ENCODE measurements at regions not wholly inside any gene's neighbourhood (a gene's known extent, or its start where the extent isn't known, plus 50 kb on each side); places are given as distances from the start of the nearest gene placed in this dataset.

GRCh38 chr10:22767859-22768258 lies 53.5 kb upstream of the PIP4K2A start:
- TF ChIP-seq POLR2A (IDR thresholded peaks at IDR 0.05) (no peak), CTCF (IDR thresholded peaks at IDR 0.05) (no peak)
- Histone ChIP-seq H3K27ac (peak overlapping the region in 6 of 12 donors; percentile 3 to 66 (median 38)), H3K4me1 (peaks cover 0 to 44% (median 16%) of the 10 kb centered on the region in 12 donors), H3K4me3 (no peak overlapping the region), H3K27me3 (no peaks in the 10 kb centered on the region), H3K36me3 (no peaks in the 10 kb centered on the region), H3K9me3 (peaks cover 0 to 8% (median 0%) of the 10 kb centered on the region in 12 donors)
- intact Hi-C loops (cut with DNase I): loop anchor here in 1 of 10 donors (5.0 kb wide), 1 partner anchor 51 kb away; no protein-coding TSS in a partner anchor
- ATAC-seq: peak in 1 of 4 donors; percentile 16
- WGBS, 4 donors: 60 to 69% (median 65%) methylated on average over 2 of the region's 2 CpGs
- DNase-seq: no peak

DNA sequence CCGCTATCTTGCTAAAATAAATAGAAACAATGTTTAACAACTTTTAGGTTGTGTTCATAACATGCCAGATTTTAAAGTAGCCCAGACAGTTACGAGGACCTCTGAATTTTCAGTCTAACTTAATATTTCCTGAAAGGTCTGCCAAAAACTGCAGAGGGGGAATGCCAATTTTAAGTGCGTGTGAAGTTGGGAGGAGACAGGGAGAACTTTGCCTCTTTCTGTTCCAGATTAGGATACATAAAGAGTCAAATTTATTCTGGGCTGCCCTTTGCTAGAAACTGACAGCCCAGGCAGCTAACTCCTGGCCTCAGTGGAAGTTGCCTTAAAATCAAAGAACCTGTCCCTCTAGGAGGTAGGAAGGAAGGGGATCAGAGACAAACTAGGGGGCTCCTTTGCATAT lies 52.3 kb upstream of the PIP4K2A start:
- WGBS, 4 donors: 34 to 57% (median 45%) methylated on average over 3 of the region's 3 CpGs
- no peak for TF ChIP-seq POLR2A (IDR thresholded peaks at IDR 0.05)
- TF ChIP-seq CTCF (IDR thresholded peaks at IDR 0.05): no peak
- Histone ChIP-seq H3K27ac (peak overlapping the region in 4 of 12 donors; percentile 2 to 52 (median 38)), H3K27me3 (no peaks in the 10 kb centered on the region), H3K4me1 (peaks cover 0 to 44% (median 16%) of the 10 kb centered on the region in 12 donors), H3K9me3 (peaks cover 0 to 8% (median 0%) of the 10 kb centered on the region in 12 donors), H3K36me3 (no peaks in the 10 kb centered on the region), H3K4me3 (no peak overlapping the region)
- DNase-seq: no peak
- ATAC-seq: peak in 2 of 4 donors; percentile 31 to 42
- intact Hi-C loops (cut with DNase I): loop anchor here in 1 of 10 donors (5.0 kb wide), 1 partner anchor 49 kb away; no protein-coding TSS in a partner anchor

DNA sequence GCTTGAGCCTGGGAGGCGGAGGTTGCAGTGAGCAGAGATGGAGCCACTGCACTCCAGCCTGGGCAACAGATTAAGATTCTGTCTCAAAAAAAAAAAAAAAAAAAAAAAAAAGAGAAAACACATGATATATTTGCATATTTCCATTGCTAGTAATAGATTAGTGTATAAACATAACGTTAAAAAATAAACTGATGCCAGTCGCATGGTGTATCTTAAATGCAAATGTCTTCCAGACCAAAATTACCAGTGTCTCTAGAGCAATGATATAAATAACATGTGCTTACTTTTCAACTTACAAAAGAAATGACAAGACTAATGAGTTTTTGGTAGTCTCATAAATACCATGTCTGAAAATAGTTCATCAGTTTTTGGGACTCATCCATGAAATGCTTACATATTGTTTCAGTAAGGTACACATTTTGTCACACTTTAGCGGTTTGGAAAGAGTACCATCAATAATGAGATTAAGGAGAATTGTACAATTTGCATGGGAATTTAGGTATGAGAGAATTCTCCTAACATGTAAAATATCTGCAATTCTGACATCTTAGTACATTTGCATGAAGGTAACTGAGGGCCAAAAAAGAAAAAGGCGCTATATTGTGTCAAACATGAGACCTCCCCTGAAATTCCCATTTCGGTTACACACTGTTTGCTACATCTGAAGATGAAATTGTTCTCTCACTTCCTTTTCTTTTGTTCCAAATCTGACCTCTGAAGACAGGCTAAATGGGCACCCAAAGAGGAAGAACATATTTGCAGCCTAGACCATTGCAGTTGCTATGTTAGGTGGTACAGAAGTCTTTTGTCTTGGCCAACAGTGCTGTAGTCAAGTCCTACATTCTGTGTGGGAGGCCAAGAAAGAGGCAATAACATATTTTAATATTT lies 51.5 kb upstream of the PIP4K2A start:
- DNase-seq: no peak
- H3K27ac ChIP-seq: peak overlapping the region in 3 of 12 donors; percentile 2 to 24 (median 6)
- no peaks in the 10 kb centered on the region for H3K27me3 ChIP-seq
- peak in 3 of 4 donors; percentile 20 to 38 (median 38) for ATAC-seq
- no peaks in the 10 kb centered on the region for H3K36me3 ChIP-seq
- intact Hi-C loops (cut with DNase I): loop anchor here in 1 of 10 donors (5.0 kb wide), 1 partner anchor 49 kb away; no protein-coding TSS in a partner anchor
- 85 to 93% (median 90%) methylated on average over 6 of the region's 6 CpGs for WGBS, 4 donors
- TF ChIP-seq CTCF (IDR thresholded peaks at IDR 0.05) (no peak), POLR2A (IDR thresholded peaks at IDR 0.05) (no peak)
- H3K4me3 ChIP-seq: no peak overlapping the region
- H3K9me3 ChIP-seq: peaks cover 0 to 8% (median 0%) of the 10 kb centered on the region in 12 donors
- peaks cover 0 to 44% (median 16%) of the 10 kb centered on the region in 12 donors for H3K4me1 ChIP-seq

- peak overlapping the region in 3 of 12 donors; percentile 13 to 46 (median 36) for H3K27ac ChIP-seq
- H3K36me3 ChIP-seq: no peaks in the 10 kb centered on the region
- H3K9me3 ChIP-seq: peaks cover 0 to 8% (median 0%) of the 10 kb centered on the region in 12 donors
- H3K4me3 ChIP-seq: no peak overlapping the region
- intact Hi-C loops (cut with DNase I): loop anchor here in 1 of 10 donors (5.0 kb wide), 1 partner anchor 47 kb away; no protein-coding TSS in a partner anchor
- 69 to 86% (median 78%) methylated on average over 2 of the region's 2 CpGs for WGBS, 4 donors
- DNase-seq: no peak
- H3K4me1 ChIP-seq: peaks cover 0 to 44% (median 16%) of the 10 kb centered on the region in 12 donors
- peak in 3 of 4 donors; percentile 20 to 57 (median 22) for ATAC-seq
- TF ChIP-seq POLR2A (IDR thresholded peaks at IDR 0.05): no peak
- TF ChIP-seq CTCF (IDR thresholded peaks at IDR 0.05): no peak
- no peaks in the 10 kb centered on the region for H3K27me3 ChIP-seq
Observed at GRCh38 chr10:22764639-22765038, 50.3 kb upstream of the PIP4K2A start.
